ENCODE measurements at regions not wholly inside any gene's neighbourhood (a gene's known extent, or its start where the extent isn't known, plus 50 kb on each side); places are given as distances from the start of the nearest gene placed in this dataset.

- Histone ChIP-seq H3K36me3 (no peaks in the 10 kb centered on the region), H3K4me1 (no peaks in the 10 kb centered on the region), H3K9me3 (no peaks in the 10 kb centered on the region), H3K4me3 (no peak overlapping the region), H3K27ac (no peak overlapping the region), H3K27me3 (no peaks in the 10 kb centered on the region)
- TF ChIP-seq POLR2AphosphoS5 (IDR thresholded peaks at IDR 0.05) (no peak), CTCF (IDR thresholded peaks at IDR 0.05) (no peak), EP300 (IDR thresholded peaks at IDR 0.05; ENCODE audit: low read depth) (no peak), POLR2A (IDR thresholded peaks at IDR 0.05) (no peak)
- intact Hi-C loops (cut with DNase I; ENCODE audit: low total_unique reads) = loop anchor here (10.0 kb wide), 1 partner anchor 195 kb away; no protein-coding TSS in a partner anchor
- DNase-seq = no peak
- in situ Hi-C loops (cut with MboI; ENCODE audit: low pct_ligation_motif_present in 1 of 4, low pct_unique_long_range_greater_than_20kb in 1 of 4, low sequenced_read_pairs in 3 of 4) = loop anchor here (10.0 to 25.0 kb wide), 4 partner anchors 165 to 195 kb away; no protein-coding TSS in a partner anchor
- WGBS, 2 donors (ENCODE audit: low coverage in 1 of 2) = 93 to 100% methylated on average over 1 to 3 of the region's 3 CpGs
These were observed 126.0 kb downstream of the ST8SIA2 start for GRCh38 chr15:92519709-92520108.
